ENCODE measurements at regions not wholly inside any gene's neighbourhood (a gene's known extent, or its start where the extent isn't known, plus 50 kb on each side); places are given as distances from the start of the nearest gene placed in this dataset.

GRCh38 chr5:162990063-162990462, 447.3 kb upstream of the CCNG1 start:
- Histone ChIP-seq H3K36me3 (no peaks in the 10 kb centered on the region), H3K4me2 (no peak overlapping the region), H4K20me1 (no peaks in the 10 kb centered on the region), H3K27ac (no peak overlapping the region), H3K9me3 (no peaks in the 10 kb centered on the region), H3K4me1 (no peaks in the 10 kb centered on the region), H3K9ac (no peak overlapping the region), H3K27me3 (no peaks in the 10 kb centered on the region), H3K4me3 (no peak overlapping the region)
- no peak for TF ChIP-seq Cebpa-rat (IDR thresholded peaks at IDR 0.05)

- Histone ChIP-seq H3K4me2 (no peak overlapping the region), H3K9me3 (no peaks in the 10 kb centered on the region), H4K20me1 (no peaks in the 10 kb centered on the region), H3K27me3 (no peaks in the 10 kb centered on the region), H3K4me1 (no peaks in the 10 kb centered on the region), H3K4me3 (no peak overlapping the region), H3K27ac (no peak overlapping the region), H3K36me3 (no peaks in the 10 kb centered on the region), H3K9ac (no peak overlapping the region)
- no peak for TF ChIP-seq Cebpa-rat (IDR thresholded peaks at IDR 0.05)
These were observed 446.4 kb upstream of the CCNG1 start for GRCh38 chr5:162990856-162991497.

- Histone ChIP-seq H3K27ac (no peak overlapping the region), H3K9ac (no peak overlapping the region), H3K9me3 (no peaks in the 10 kb centered on the region), H3K4me3 (no peak overlapping the region), H3K36me3 (no peaks in the 10 kb centered on the region), H3K27me3 (no peaks in the 10 kb centered on the region), H4K20me1 (no peaks in the 10 kb centered on the region), H3K4me1 (no peaks in the 10 kb centered on the region), H3K4me2 (no peak overlapping the region)
- TF ChIP-seq Cebpa-rat (IDR thresholded peaks at IDR 0.05), result no peak
These were observed 441.8 kb upstream of the CCNG1 start for GRCh38 chr5:162995568-162995967.

- Histone ChIP-seq H3K4me3 (no peak overlapping the region), H3K9me3 (no peaks in the 10 kb centered on the region), H3K27me3 (no peaks in the 10 kb centered on the region), H3K27ac (no peak overlapping the region), H3K36me3 (no peaks in the 10 kb centered on the region), H4K20me1 (no peaks in the 10 kb centered on the region), H3K9ac (no peak overlapping the region), H3K4me2 (no peak overlapping the region), H3K4me1 (no peaks in the 10 kb centered on the region)
- TF ChIP-seq Cebpa-rat (IDR thresholded peaks at IDR 0.05), result no peak
These were observed 441.3 kb upstream of the CCNG1 start for GRCh38 chr5:162996053-162996452.

GRCh38 chr5:163005949-163006348, 431.4 kb upstream of the CCNG1 start:
- H3K27me3 ChIP-seq, result no peaks in the 10 kb centered on the region
- no peak for TF ChIP-seq Cebpa-rat (IDR thresholded peaks at IDR 0.05)
- no peaks in the 10 kb centered on the region for H3K9me3 ChIP-seq
- no peaks in the 10 kb centered on the region for H3K4me1 ChIP-seq
- H3K9ac ChIP-seq, result no peak overlapping the region
- no peaks in the 10 kb centered on the region for H4K20me1 ChIP-seq
- H3K36me3 ChIP-seq, result no peaks in the 10 kb centered on the region
- H3K4me2 ChIP-seq, result no peak overlapping the region
- H3K4me3 ChIP-seq, result no peak overlapping the region
- no peak overlapping the region for H3K27ac ChIP-seq

GRCh38 chr5:163022582-163023128, 414.7 kb upstream of the CCNG1 start:
- Histone ChIP-seq H3K36me3 (no peaks in the 10 kb centered on the region), H3K9me3 (no peaks in the 10 kb centered on the region), H4K20me1 (no peaks in the 10 kb centered on the region), H3K4me2 (no peak overlapping the region), H3K27ac (no peak overlapping the region), H3K9ac (no peak overlapping the region), H3K4me3 (no peak overlapping the region), H3K27me3 (no peaks in the 10 kb centered on the region), H3K4me1 (no peaks in the 10 kb centered on the region)
- no peak for TF ChIP-seq Cebpa-rat (IDR thresholded peaks at IDR 0.05)

GRCh38 chr5:163023846-163024245, 413.5 kb upstream of the CCNG1 start:
- H3K36me3 ChIP-seq, result no peaks in the 10 kb centered on the region
- no peak overlapping the region for H3K4me3 ChIP-seq
- no peaks in the 10 kb centered on the region for H3K27me3 ChIP-seq
- H3K27ac ChIP-seq, result no peak overlapping the region
- H3K4me1 ChIP-seq, result no peaks in the 10 kb centered on the region
- no peak overlapping the region for H3K9ac ChIP-seq
- no peak for TF ChIP-seq Cebpa-rat (IDR thresholded peaks at IDR 0.05)
- no peak overlapping the region for H3K4me2 ChIP-seq
- H4K20me1 ChIP-seq, result no peaks in the 10 kb centered on the region
- no peaks in the 10 kb centered on the region for H3K9me3 ChIP-seq

- Histone ChIP-seq H4K20me1 (no peaks in the 10 kb centered on the region), H3K9me3 (no peaks in the 10 kb centered on the region), H3K4me1 (no peaks in the 10 kb centered on the region), H3K4me3 (no peak overlapping the region), H3K4me2 (no peak overlapping the region), H3K9ac (no peak overlapping the region), H3K36me3 (no peaks in the 10 kb centered on the region), H3K27ac (no peak overlapping the region), H3K27me3 (no peaks in the 10 kb centered on the region)
- no peak for TF ChIP-seq Cebpa-rat (IDR thresholded peaks at IDR 0.05)
These were observed 412.5 kb upstream of the CCNG1 start for GRCh38 chr5:163024936-163025335.

- TF ChIP-seq Cebpa-rat (IDR thresholded peaks at IDR 0.05), result no peak
- Histone ChIP-seq H3K9me3 (no peaks in the 10 kb centered on the region), H3K9ac (no peak overlapping the region), H3K4me2 (no peak overlapping the region), H4K20me1 (no peaks in the 10 kb centered on the region), H3K27ac (no peak overlapping the region), H3K36me3 (no peaks in the 10 kb centered on the region), H3K4me1 (peaks cover 6% of the 10 kb centered on the region; the same call in 1 of the 2 replicates), H3K27me3 (no peaks in the 10 kb centered on the region), H3K4me3 (no peak overlapping the region)
These were observed 403.7 kb upstream of the CCNG1 start for GRCh38 chr5:163033656-163034055.

- Histone ChIP-seq H3K4me3 (no peak overlapping the region), H3K9ac (no peak overlapping the region), H3K9me3 (no peaks in the 10 kb centered on the region), H3K4me1 (no peaks in the 10 kb centered on the region), H4K20me1 (no peaks in the 10 kb centered on the region), H3K4me2 (no peak overlapping the region), H3K36me3 (no peaks in the 10 kb centered on the region), H3K27ac (no peak overlapping the region), H3K27me3 (no peaks in the 10 kb centered on the region)
- no peak for TF ChIP-seq Cebpa-rat (IDR thresholded peaks at IDR 0.05)
These were observed 396.1 kb upstream of the CCNG1 start for GRCh38 chr5:163041254-163041653.

GRCh38 chr5:163079618-163080017, 357.8 kb upstream of the CCNG1 start:
- H3K9me3 ChIP-seq, result 0 out of 2 replicates have a peak, but pooled peaks cover 9% of the 10 kb centered on the region
- H3K36me3 ChIP-seq, result no peaks in the 10 kb centered on the region
- H3K4me2 ChIP-seq, result no peak overlapping the region
- H3K9ac ChIP-seq, result no peak overlapping the region
- H3K27me3 ChIP-seq, result no peaks in the 10 kb centered on the region
- TF ChIP-seq Cebpa-rat (IDR thresholded peaks at IDR 0.05), result no peak
- H3K4me3 ChIP-seq, result no peak overlapping the region
- no peaks in the 10 kb centered on the region for H4K20me1 ChIP-seq
- H3K27ac ChIP-seq, result no peak overlapping the region
- no peaks in the 10 kb centered on the region for H3K4me1 ChIP-seq
